KMS-11 (cell line): ENCODE measurements at regions not wholly inside any gene's neighbourhood (a gene's known extent, or its start where the extent isn't known, plus 50 kb on each side); places are given as distances from the start of the nearest gene placed in this dataset.

Experiments
- H2AFZ ChIP-seq: fragments of 200-600 bp; sonication (generic); 2 replicates; pipeline ENCODE4 v1.6.1; 2016; ENCODE audit warnings: antibody characterized with exemption, mixed run types, low read depth
- H3K27ac ChIP-seq: fragments of 200-600 bp; sonication (generic); 2 replicates; pipeline ENCODE4 v1.6.1; 2016; ENCODE audit warnings: mild to moderate bottlenecking, mixed run types
- H3K27me3 ChIP-seq: fragments of 200-600 bp; sonication (generic); 2 replicates; pipeline ENCODE4 v1.6.1; 2017; ENCODE audit warnings: mild to moderate bottlenecking, low read depth, mixed run types, moderate library complexity; ENCODE audit not compliant: insufficient read depth
- H3K36me3 ChIP-seq: fragments of 200-600 bp; sonication (generic); 2 replicates; pipeline ENCODE4 v1.6.1; 2017; ENCODE audit warnings: mild to moderate bottlenecking, mixed run types; ENCODE audit not compliant: insufficient read depth
- H3K4me1 ChIP-seq: fragments of 200-600 bp; sonication (generic); 2 replicates; pipeline ENCODE4 v1.6.1; 2016; ENCODE audit warnings: mild to moderate bottlenecking, low read depth, mixed run types; ENCODE audit not compliant: poor library complexity, severe bottlenecking
- H3K4me2 ChIP-seq: fragments of 200-600 bp; sonication (generic); 2 replicates; pipeline ENCODE4 v1.7.0; 2016; ENCODE audit warnings: mild to moderate bottlenecking, mixed run types
- H3K4me3 ChIP-seq: fragments of 200-600 bp; sonication (generic); IDR thresholded peaks from 2 replicates; pipeline ENCODE4 v1.6.1; 2017; ENCODE audit warnings: low read depth, low read length, mixed read lengths; ENCODE audit not compliant: insufficient read depth
- H3K79me2 ChIP-seq: fragments of 200-600 bp; sonication (generic); 2 replicates; pipeline ENCODE4 v1.6.1; 2016; ENCODE audit warnings: low read depth, mixed run types; ENCODE audit not compliant: insufficient read depth
- H3K9ac ChIP-seq: fragments of 200-600 bp; sonication (generic); 2 replicates; pipeline ENCODE4 v1.6.1; 2016; ENCODE audit warnings: mild to moderate bottlenecking, mixed run types
- H4K20me1 ChIP-seq: fragments of 200-600 bp; sonication (generic); 2 replicates; pipeline ENCODE4 v1.6.1; 2016; ENCODE audit warnings: mild to moderate bottlenecking, mixed run types; ENCODE audit not compliant: insufficient read depth
- CTCF ChIP-seq: fragments of 200-600 bp; sonication (generic); conservative IDR thresholded peaks from 2 replicates; pipeline ENCODE4 v1.6.1; 2017; ENCODE audit warnings: low read depth, mild to moderate bottlenecking, antibody characterized with exemption, low read length, moderate library complexity, mixed read lengths

DNA sequence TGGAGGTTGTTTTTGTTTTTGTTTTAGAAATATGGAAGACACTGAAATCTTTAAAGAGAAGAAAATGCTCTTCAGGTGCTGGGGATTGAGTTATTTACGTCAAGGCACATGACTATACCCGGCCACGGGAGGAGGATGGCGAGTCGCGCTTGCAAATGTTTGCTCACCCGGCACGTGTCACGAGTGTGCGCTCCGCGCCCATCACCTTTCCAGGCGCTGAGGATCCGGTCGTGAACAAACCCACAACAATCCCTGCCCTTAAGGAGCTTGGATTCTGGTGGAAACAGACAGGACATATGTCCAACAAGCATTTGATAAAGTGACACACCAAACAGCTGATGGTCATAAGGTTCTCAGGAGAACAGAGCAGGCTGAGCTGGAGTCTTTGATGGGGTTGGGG lies 715.5 kb downstream of the BRD1 start:
- Histone ChIP-seq H3K4me3 (no peak overlapping the region), H3K79me2 (no peaks in the 10 kb centered on the region), H3K36me3 (no peaks in the 10 kb centered on the region), H3K4me2 (no peak overlapping the region), H3K27ac (no peak overlapping the region), H3K9ac (no peak overlapping the region), H3K27me3 (no peaks in the 10 kb centered on the region), H2AFZ (no peak overlapping the region), H4K20me1 (no peaks in the 10 kb centered on the region), H3K4me1 (no peaks in the 10 kb centered on the region)
- no peak for TF ChIP-seq CTCF

DNA sequence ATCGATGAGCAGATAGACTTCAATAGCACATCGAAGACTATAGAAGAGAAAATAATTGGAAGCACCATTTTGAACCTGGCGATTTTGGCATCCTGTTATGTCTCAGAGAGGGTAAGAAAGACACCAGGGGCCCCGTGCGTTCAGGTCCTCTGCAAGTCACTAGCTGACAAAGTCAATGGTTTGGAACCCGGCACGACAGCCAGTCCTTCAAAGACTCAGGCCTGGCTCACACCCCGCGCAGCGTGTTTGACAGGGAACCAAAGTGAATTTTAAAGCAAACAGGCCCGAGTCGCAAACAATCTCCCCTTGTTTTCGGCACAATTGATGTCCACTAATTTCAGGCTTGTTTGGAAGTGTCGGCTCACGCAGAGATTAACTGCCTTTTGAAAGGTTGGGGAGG lies 716.6 kb downstream of the BRD1 start:
- H3K27ac ChIP-seq = no peak overlapping the region
- H3K4me1 ChIP-seq = no peaks in the 10 kb centered on the region
- H3K4me2 ChIP-seq = no peak overlapping the region
- TF ChIP-seq CTCF = no peak
- no peak overlapping the region for H2AFZ ChIP-seq
- H3K36me3 ChIP-seq = no peaks in the 10 kb centered on the region
- H3K9ac ChIP-seq = no peak overlapping the region
- no peaks in the 10 kb centered on the region for H3K79me2 ChIP-seq
- H3K27me3 ChIP-seq = no peaks in the 10 kb centered on the region
- H3K4me3 ChIP-seq = no peak overlapping the region
- H4K20me1 ChIP-seq = no peaks in the 10 kb centered on the region

- no peak for TF ChIP-seq CTCF
- no peaks in the 10 kb centered on the region for H3K27me3 ChIP-seq
- H3K27ac ChIP-seq = no peak overlapping the region
- no peak overlapping the region for H3K4me2 ChIP-seq
- no peaks in the 10 kb centered on the region for H3K79me2 ChIP-seq
- no peaks in the 10 kb centered on the region for H3K36me3 ChIP-seq
- H3K9ac ChIP-seq = no peak overlapping the region
- H3K4me3 ChIP-seq = no peak overlapping the region
- no peaks in the 10 kb centered on the region for H3K4me1 ChIP-seq
- H4K20me1 ChIP-seq = no peaks in the 10 kb centered on the region
- H2AFZ ChIP-seq = no peak overlapping the region
These were observed 718.9 kb downstream of the BRD1 start for GRCh38 chr22:49108636-49109315.

DNA sequence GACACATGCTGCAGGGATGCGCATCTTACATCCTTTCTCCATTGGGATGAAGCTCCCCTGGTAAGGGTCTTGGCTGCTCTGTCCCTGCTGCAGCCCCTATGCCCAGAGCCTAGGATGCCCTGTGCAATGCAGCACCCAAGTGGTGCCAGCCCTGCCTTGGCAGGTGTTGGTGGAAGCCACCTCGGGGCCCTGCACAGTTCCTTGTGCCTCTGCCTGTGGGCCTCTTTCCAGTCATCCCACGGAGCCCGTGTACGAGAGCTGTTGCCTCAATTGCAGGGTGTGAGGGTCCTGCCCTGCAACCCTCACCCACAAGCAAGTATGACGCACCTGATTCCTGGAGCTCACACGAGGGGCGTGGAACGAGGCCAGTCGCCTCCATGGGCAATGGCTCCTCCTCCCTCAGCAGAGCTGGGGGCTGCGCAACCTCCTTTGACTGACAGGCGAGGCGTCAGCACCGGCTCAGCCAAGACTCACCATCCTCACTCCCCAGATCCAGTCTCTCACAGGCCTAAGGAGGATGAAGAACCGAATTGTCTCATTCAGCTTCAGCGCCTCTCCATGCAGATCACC lies 719.6 kb downstream of the BRD1 start:
- Histone ChIP-seq H3K4me2 (no peak overlapping the region), H3K36me3 (no peaks in the 10 kb centered on the region), H3K79me2 (no peaks in the 10 kb centered on the region), H3K27ac (no peak overlapping the region), H3K4me1 (no peaks in the 10 kb centered on the region), H2AFZ (no peak overlapping the region), H3K27me3 (no peaks in the 10 kb centered on the region), H3K9ac (no peak overlapping the region), H4K20me1 (no peaks in the 10 kb centered on the region), H3K4me3 (no peak overlapping the region)
- no peak for TF ChIP-seq CTCF
